Pancreas (tissue), 10 donors: ENCODE measurements at regions not wholly inside any gene's neighbourhood (a gene's known extent, or its start where the extent isn't known, plus 50 kb on each side); places are given as distances from the start of the nearest gene placed in this dataset.

Experiments
- ATAC-seq, 4 donors: fragments of 200-7000 bp; cut with Tn5 transposase; one replicate each; pipeline versions ENCODE4 v1.8.0 to v1.9.1; 2020; ENCODE audit warnings: mild to moderate bottlenecking in 4 of 4, moderate library complexity in 4 of 4
- DNase-seq, 6 donors: peaks; one replicate each; pipeline ENCODE4 v3.0.0-alpha.2; 2020
- FAIRE-seq: peaks from 2 replicates; lab custom pipeline; 2012; peaks lifted over from hg19 to GRCh38; lab: Jason Lieb, UNC
- H3K27ac ChIP-seq, 4 donors: fragments of 200-600 bp; sonication (generic); 1 replicate in 3 of 4; 2 replicates in 1 of 4; pipeline versions ENCODE4 v1.5.0 to v1.8.0; 2020
- H3K27me3 ChIP-seq, 4 donors: fragments of 200-600 bp; one replicate each; pipeline ENCODE4 v1.8.0; 2021
- H3K36me3 ChIP-seq, 3 donors: fragments of 200-600 bp; sonication (generic) in 1 of 3; one replicate each; pipeline versions ENCODE4 v1.5.0 to v1.8.0; 2020 to 2021
- H3K4me1 ChIP-seq, 3 donors: fragments of 200-600 bp; one replicate each; pipeline ENCODE4 v1.8.0; 2021
- H3K4me3 ChIP-seq, 4 donors: fragments of 200-600 bp; sonication (generic) in 2 of 4; one replicate each; pipeline versions ENCODE4 v1.5.0 to v1.8.0; 2020 to 2021
- H3K9me3 ChIP-seq, 4 donors: fragments of 200-600 bp; one replicate each; pipeline ENCODE4 v1.8.0; 2021
- WGBS, 2 donors: extraction: QIAGEN DNeasy Blood & Tissue Kit; methylation state at CpG; one replicate each; pipeline ENCODE4 v1.1.7; 2013; 5-methylcytosine and 5-hydroxymethylcytosine counted together
- intact Hi-C, 3 donors: fragments of 100-400 bp; cut with DNase I; formaldehyde crosslinking; loops; one replicate each; pipeline versions ENCODE4 v1.11.1 to v1.14.2; 2022
- TF ChIP-seq, protein P1 (sequence below), 4 donors: fragments of 200-600 bp; sonication (generic) in 3 of 4; IDR thresholded peaks; one replicate each; pipeline versions ENCODE4 v1.5.0 to v1.8.0; 2021; ENCODE audit warnings: antibody characterized with exemption in 4 of 4
- donor health status: healthy with polysubstance abuse.
- donor health status: DM: no; HTN: no; CAD: no; lungs with moderate emphysema.
- donor health status: DM: no; HTN: no; CAD: no.
- donor health status: control.
- donor health status: control.
- donor health status: Bipolar disorder and iron deficiency.
- donor health status: DM: yes; HTN: yes; CAD: no.
- donor health status: DM: no; HTN: no; CAD: no.
- donor health status: DM: no; HTN: no; CAD: no.
- donor health status: DM: yes; HTN: yes; CAD: no.

DNA sequence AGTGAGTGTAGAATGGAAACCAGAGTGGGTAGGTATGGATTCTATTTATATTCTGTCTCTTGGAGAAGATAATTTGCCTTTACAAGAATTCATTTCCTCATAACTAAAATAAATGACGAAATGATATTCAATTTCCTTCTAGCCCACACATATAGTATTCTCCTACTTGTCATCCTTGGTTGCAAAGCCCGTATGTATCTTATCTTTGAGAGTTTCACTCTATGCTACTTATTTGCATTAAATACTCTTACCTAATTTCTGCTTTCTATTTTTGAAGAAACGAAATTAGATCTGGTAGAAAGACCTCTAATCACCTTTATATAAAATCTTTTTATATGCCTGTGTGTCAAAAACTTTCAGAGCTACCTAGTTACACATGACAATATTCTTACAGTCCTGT, 457.7 kb downstream of the NKX6-1 start:
- ATAC-seq = no peak
- no peak for DNase-seq
- intact Hi-C loops = no loop called here
- TF ChIP-seq, protein P1, sequence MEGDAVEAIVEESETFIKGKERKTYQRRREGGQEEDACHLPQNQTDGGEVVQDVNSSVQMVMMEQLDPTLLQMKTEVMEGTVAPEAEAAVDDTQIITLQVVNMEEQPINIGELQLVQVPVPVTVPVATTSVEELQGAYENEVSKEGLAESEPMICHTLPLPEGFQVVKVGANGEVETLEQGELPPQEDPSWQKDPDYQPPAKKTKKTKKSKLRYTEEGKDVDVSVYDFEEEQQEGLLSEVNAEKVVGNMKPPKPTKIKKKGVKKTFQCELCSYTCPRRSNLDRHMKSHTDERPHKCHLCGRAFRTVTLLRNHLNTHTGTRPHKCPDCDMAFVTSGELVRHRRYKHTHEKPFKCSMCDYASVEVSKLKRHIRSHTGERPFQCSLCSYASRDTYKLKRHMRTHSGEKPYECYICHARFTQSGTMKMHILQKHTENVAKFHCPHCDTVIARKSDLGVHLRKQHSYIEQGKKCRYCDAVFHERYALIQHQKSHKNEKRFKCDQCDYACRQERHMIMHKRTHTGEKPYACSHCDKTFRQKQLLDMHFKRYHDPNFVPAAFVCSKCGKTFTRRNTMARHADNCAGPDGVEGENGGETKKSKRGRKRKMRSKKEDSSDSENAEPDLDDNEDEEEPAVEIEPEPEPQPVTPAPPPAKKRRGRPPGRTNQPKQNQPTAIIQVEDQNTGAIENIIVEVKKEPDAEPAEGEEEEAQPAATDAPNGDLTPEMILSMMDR (IDR thresholded peaks at IDR 0.05) = no peak
- no peaks in the 10 kb centered on the region for H3K4me1 ChIP-seq
- no peaks in the 10 kb centered on the region for H3K9me3 ChIP-seq
- H3K27ac ChIP-seq = no peak overlapping the region
- H3K36me3 ChIP-seq = no peaks in the 10 kb centered on the region
- no peaks in the 10 kb centered on the region for H3K27me3 ChIP-seq
- 55 to 70% methylated on average over 3 of the region's 3 CpGs for WGBS, 2 donors
- no peak overlapping the region for H3K4me3 ChIP-seq
- FAIRE-seq = no peak

DNA sequence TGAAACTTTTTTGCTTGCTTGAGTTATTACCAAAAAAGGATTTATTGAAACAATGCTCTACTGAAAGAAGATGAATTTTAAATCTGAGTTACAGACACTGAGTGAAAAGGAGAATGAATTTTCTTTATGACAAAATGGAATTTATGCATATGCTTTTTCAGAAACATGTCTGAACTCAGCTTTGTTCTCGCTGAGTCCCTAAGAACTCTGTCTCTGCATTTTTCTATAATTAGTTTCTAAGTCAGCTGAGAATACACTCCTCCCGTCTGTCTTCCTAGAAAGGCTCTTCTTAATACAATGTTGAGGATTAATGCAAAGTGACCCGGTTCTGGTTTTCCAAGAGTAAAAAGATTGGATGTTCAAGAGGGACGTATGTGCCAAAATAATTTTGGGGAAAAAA, 463.5 kb downstream of the NKX6-1 start:
- Histone ChIP-seq H3K4me3 (no peak overlapping the region), H3K4me1 (no peaks in the 10 kb centered on the region), H3K27ac (no peak overlapping the region), H3K36me3 (no peaks in the 10 kb centered on the region), H3K27me3 (no peaks in the 10 kb centered on the region), H3K9me3 (no peaks in the 10 kb centered on the region)
- intact Hi-C loops = no loop called here
- 65 to 79% methylated on average over 4 of the region's 4 CpGs for WGBS, 2 donors
- no peak for FAIRE-seq
- TF ChIP-seq, protein P1 (IDR thresholded peaks at IDR 0.05) = no peak
- no peak for DNase-seq
- no peak for ATAC-seq

DNA sequence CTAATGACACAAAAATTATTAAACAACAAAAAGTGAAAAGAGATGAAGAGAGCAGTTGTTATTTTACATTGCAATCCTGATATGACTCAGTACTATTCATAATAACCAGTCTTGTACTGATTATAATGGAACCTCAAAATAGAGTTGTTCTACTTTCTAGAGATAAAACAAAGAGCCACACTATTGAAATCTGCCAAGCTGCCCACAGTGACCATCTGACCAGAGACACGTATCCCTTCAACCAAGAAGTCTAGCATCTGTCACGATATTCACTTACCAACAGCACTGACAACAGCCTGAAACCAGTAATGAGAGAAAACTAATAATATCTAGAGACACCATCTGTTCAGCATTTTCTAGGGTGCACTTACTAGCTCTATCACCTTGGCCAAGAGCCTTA, 466.7 kb downstream of the NKX6-1 start:
- DNase-seq = no peak
- 72 to 79% methylated on average over 2 of the region's 2 CpGs for WGBS, 2 donors
- FAIRE-seq = no peak
- no peak for ATAC-seq
- no peak overlapping the region for H3K27ac ChIP-seq
- H3K27me3 ChIP-seq = no peaks in the 10 kb centered on the region
- no peak overlapping the region for H3K4me3 ChIP-seq
- intact Hi-C loops = no loop called here
- H3K4me1 ChIP-seq = no peaks in the 10 kb centered on the region
- H3K36me3 ChIP-seq = no peaks in the 10 kb centered on the region
- no peaks in the 10 kb centered on the region for H3K9me3 ChIP-seq
- TF ChIP-seq, protein P1 (IDR thresholded peaks at IDR 0.05) = no peak

DNA sequence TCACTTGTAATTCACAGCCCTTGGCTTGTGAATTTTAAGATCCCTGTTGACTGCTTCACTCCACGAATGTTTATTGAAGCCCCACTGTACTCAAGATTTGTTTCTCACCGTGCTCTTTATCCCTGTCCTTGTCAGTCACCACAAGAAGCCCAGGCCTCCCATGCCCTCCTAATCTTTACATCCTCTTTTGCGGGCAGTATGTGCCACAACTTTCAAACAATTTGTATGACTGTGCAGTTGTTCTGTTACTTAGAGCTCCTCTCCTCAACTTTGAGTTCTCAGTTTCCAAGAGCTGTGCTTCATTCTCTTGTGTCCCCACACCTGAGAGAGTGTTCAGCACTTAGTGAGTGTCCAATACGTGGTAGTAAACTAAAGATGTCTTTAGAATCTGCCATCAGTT, 467.7 kb downstream of the NKX6-1 start:
- TF ChIP-seq, protein P1 (IDR thresholded peaks at IDR 0.05) = no peak
- WGBS, 2 donors = 59 to 63% methylated on average over 4 of the region's 4 CpGs
- H3K27me3 ChIP-seq = no peaks in the 10 kb centered on the region
- no peak for ATAC-seq
- H3K36me3 ChIP-seq = no peaks in the 10 kb centered on the region
- DNase-seq = no peak
- no peak overlapping the region for H3K4me3 ChIP-seq
- H3K9me3 ChIP-seq = no peaks in the 10 kb centered on the region
- FAIRE-seq = no peak
- intact Hi-C loops = no loop called here
- H3K27ac ChIP-seq = no peak overlapping the region
- no peaks in the 10 kb centered on the region for H3K4me1 ChIP-seq

DNA sequence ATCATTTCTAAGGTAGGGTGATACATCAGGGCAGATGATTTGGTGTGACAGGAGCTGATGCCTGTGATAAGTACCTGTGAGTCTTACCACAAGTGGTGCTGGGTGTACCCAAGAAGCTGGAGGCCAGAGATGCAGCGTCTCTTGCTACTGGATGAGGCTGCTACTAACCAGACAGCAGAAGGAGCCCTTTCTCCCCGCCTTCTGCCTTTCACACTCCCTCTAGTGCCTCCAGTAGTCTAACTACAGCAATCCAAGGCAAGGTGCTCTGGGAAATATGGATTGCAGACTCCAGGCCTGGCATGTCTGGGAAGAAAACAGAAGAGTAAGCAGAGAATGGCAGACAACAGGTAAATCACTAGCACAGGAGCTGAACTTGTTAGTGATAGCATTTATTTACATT, 470.8 kb downstream of the NKX6-1 start:
- FAIRE-seq = no peak
- TF ChIP-seq, protein P1 (IDR thresholded peaks at IDR 0.05) = no peak
- no peak for DNase-seq
- 64 to 83% methylated on average over 2 of the region's 2 CpGs for WGBS, 2 donors
- Histone ChIP-seq H3K36me3 (no peaks in the 10 kb centered on the region), H3K9me3 (no peaks in the 10 kb centered on the region), H3K27ac (no peak overlapping the region), H3K4me3 (no peak overlapping the region), H3K4me1 (no peaks in the 10 kb centered on the region), H3K27me3 (no peaks in the 10 kb centered on the region)
- intact Hi-C loops = no loop called here
- no peak for ATAC-seq
